ENCODE measurements at regions not wholly inside any gene's neighbourhood (a gene's known extent, or its start where the extent isn't known, plus 50 kb on each side); places are given as distances from the start of the nearest gene placed in this dataset.

- Histone ChIP-seq H3K9ac (ENCODE audit: low read depth, low read length) (no peak overlapping the region), H3K4me1 (ENCODE audit: control insufficient read depth, insufficient read depth, low read length) (no peaks in the 10 kb centered on the region), H2BK5ac (ENCODE audit: low read depth, low read length, poor library complexity, severe bottlenecking) (no peak overlapping the region), H2AK5ac (ENCODE audit: low read depth, low read length) (no peak overlapping the region), H2BK20ac (ENCODE audit: low read depth, low read length) (no peak overlapping the region), H3K23ac (ENCODE audit: low read depth, low read length) (no peak overlapping the region), H2AK9ac (replicated peaks; ENCODE audit: low read depth, low read length, poor library complexity) (no peak overlapping the region), H4K91ac (ENCODE audit: insufficient read depth, low read depth, low read length) (no peak overlapping the region), H3K9me3 (ENCODE audit: control insufficient read depth, insufficient read depth, low read length) (peaks cover 13% of the 10 kb centered on the region; the same call in 1 of the 2 replicates), H3K14ac (replicated peaks; ENCODE audit: low read depth, low read length) (no peak overlapping the region), H2BK15ac (ENCODE audit: low read depth, low read length) (no peak overlapping the region), H4K5ac (ENCODE audit: low read depth, low read length) (no peak overlapping the region), H3K27ac (ENCODE audit: insufficient read depth, low read length) (no peak overlapping the region), H2BK120ac (ENCODE audit: low read depth, low read length) (no peak overlapping the region), H3K18ac (ENCODE audit: low read depth, low read length) (no peak overlapping the region), H4K20me1 (ENCODE audit: insufficient read depth, low read length) (no peaks in the 10 kb centered on the region), H3K9me1 (ENCODE audit: insufficient read depth, low read length) (no peaks in the 10 kb centered on the region), H3K4me2 (ENCODE audit: low read depth, low read length) (no peak overlapping the region), H3K36me3 (ENCODE audit: control insufficient read depth, insufficient read depth, low read length) (no peaks in the 10 kb centered on the region), H3K4me3 (ENCODE audit: insufficient read depth, low read depth, low read length) (no peak overlapping the region), H3K27me3 (ENCODE audit: control insufficient read depth, insufficient read depth, low read length) (no peaks in the 10 kb centered on the region), H4K8ac (ENCODE audit: low read depth in 2 of 2, low read length in 2 of 2) (no peak overlapping the region), H2AFZ (replicated peaks; ENCODE audit: low read length, poor library complexity) (no peak overlapping the region), H3K79me1 (ENCODE audit: low read depth in 1 of 2, low read length in 2 of 2) (no peaks in the 10 kb centered on the region), H3K56ac (ENCODE audit: extremely low read depth, insufficient read depth, low read length) (no peak overlapping the region), H3K4ac (ENCODE audit: low read depth, low read length) (no peak overlapping the region)
- no TSS peak for BruUV-seq (replicated peaks)
- no peak for DNase-seq
- ChIA-PET CTCF (no interaction called here), POLR2A (ENCODE audit: unreplicated experiment) (no interaction called here)
- TF ChIP-seq MAFK (IDR thresholded peaks at IDR 0.05; ENCODE audit: low read depth, low read length): no peak
- no peak for TF ChIP-seq FOS (IDR thresholded peaks at IDR 0.05; ENCODE audit: low read depth, low read length)
- no peak for TF ChIP-seq MAZ (IDR thresholded peaks at IDR 0.05; ENCODE audit: borderline replicate concordance, low read depth, low read length)
- no peak for TF ChIP-seq CEBPB (IDR thresholded peaks at IDR 0.05; ENCODE audit: low read depth, low read length)
- TF ChIP-seq RAD21 (IDR thresholded peaks at IDR 0.05; ENCODE audit: low read length): no peak
- no peak for TF ChIP-seq CHD1 (IDR thresholded peaks at IDR 0.05; ENCODE audit: low read depth, low read length)
- TF ChIP-seq RFX5 (IDR thresholded peaks at IDR 0.05; ENCODE audit: low read depth, low read length): no peak
- no peak for TF ChIP-seq ELK1 (IDR thresholded peaks at IDR 0.05; ENCODE audit: borderline replicate concordance, low read depth, low read length)
- no peak for TF ChIP-seq SMC3 (IDR thresholded peaks at IDR 0.05; ENCODE audit: low read depth, low read length)
- TF ChIP-seq BHLHE40 (IDR thresholded peaks at IDR 0.05; ENCODE audit: low read depth, low read length): no peak
- TF ChIP-seq USF2 (IDR thresholded peaks at IDR 0.05; ENCODE audit: low read depth, low read length): no peak
- TF ChIP-seq CTCF (conservative IDR thresholded peaks at IDR 0.05; ENCODE audit: low read depth, low read length): no peak
- no peak for TF ChIP-seq MXI1 (IDR thresholded peaks at IDR 0.05; ENCODE audit: borderline replicate concordance, low read depth, low read length)
- no peak for TF ChIP-seq POLR2A (IDR thresholded peaks at IDR 0.05; ENCODE audit: low read depth, low read length)
- TF ChIP-seq NFE2L2 (IDR thresholded peaks at IDR 0.05; ENCODE audit: low read depth, low read length): no peak
- no peak for TF ChIP-seq RCOR1 (IDR thresholded peaks at IDR 0.05; ENCODE audit: insufficient replicate concordance, low read length)
- WGBS, 2 experiments (ENCODE audit: extremely low coverage in 2 of 2, insufficient read length in 1 of 2): 41% methylated on average over 6 of the region's 10 CpGs; no CpG with 5 or more reads in 1 of the 2 experiments
- in situ Hi-C loops (cut with MboI; ENCODE audit: low sequenced_read_pairs) (no loop called here), intact Hi-C loops (cut with micrococcal nuclease) (no loop called here), dilution Hi-C loops (cut with HindIII; ENCODE audit: low sequenced_read_pairs, unreplicated experiment) (no loop called here)
- no peak for ATAC-seq (ENCODE audit: low read depth)
Observed at GRCh38 chr20:60937585-60937984, 314.5 kb upstream of the CDH4 start.
